Stimulated activated effector memory CD8-positive, alpha-beta T cell treated with anti-CD3 and anti-CD28 coated beads, Interleukin-12 subunit alpha, Interleukin-12 subunit beta, amount 100 ng/mL, for 72 hours (primary cell): ENCODE measurements at regions not wholly inside any gene's neighbourhood (a gene's known extent, or its start where the extent isn't known, plus 50 kb on each side); places are given as distances from the start of the nearest gene placed in this dataset.
A peak's percentile ranks its signal among the peaks of the same experiment; 100 is the strongest.
"Not testable (repeated sequence)": the region's sequence is repeated elsewhere in the genome, so short reads cannot be mapped to it uniquely, and the experiment has no call there.

Experiments
- ATAC-seq: fragments of 150-1000 bp; cut with Tn5 transposase; 2 replicates; pipeline ENCODE4 v1.10.0; 2021
- DNase-seq, 2 donors: peaks; one replicate each; pipeline ENCODE4 v3.0.0; 2021 to 2022; ENCODE audit warnings: low spot score in 2 of 2
- H3K27ac Mint-ChIP-seq: one replicate; pipeline ENCODE4 v1.8.0; 2022; ENCODE audit warnings: mild to moderate bottlenecking, mixed read lengths
- H3K36me3 Mint-ChIP-seq: one replicate; pipeline ENCODE4 v1.8.0; 2022; ENCODE audit warnings: mild to moderate bottlenecking, mixed read lengths
- H3K4me1 Mint-ChIP-seq: one replicate; pipeline ENCODE4 v1.8.0; 2022; ENCODE audit warnings: mixed read lengths
- H3K4me3 Mint-ChIP-seq: one replicate; pipeline ENCODE4 v1.8.0; 2022; ENCODE audit warnings: mild to moderate bottlenecking, mixed read lengths
- H3K9me3 Mint-ChIP-seq: one replicate; pipeline ENCODE4 v1.8.0; 2022; ENCODE audit warnings: mixed read lengths

- DNase-seq = no peak
- no peak overlapping the region for H3K4me3 Mint-ChIP-seq
- ATAC-seq = peak; percentile 11
- peaks cover 18% of the 10 kb centered on the region for H3K9me3 Mint-ChIP-seq
- no peak overlapping the region for H3K27ac Mint-ChIP-seq
- no peaks in the 10 kb centered on the region for H3K36me3 Mint-ChIP-seq
- no peaks in the 10 kb centered on the region for H3K4me1 Mint-ChIP-seq
Observed at GRCh38 chr4:178196751-178197374, 754.6 kb upstream of the AGA start.

GRCh38 chr4:178198691-178199090, 756.5 kb upstream of the AGA start:
- DNase-seq = no peak
- ATAC-seq = no peak
- Mint-ChIP-seq H3K4me1 (no peaks in the 10 kb centered on the region), H3K36me3 (no peaks in the 10 kb centered on the region), H3K9me3 (peaks cover 12% of the 10 kb centered on the region), H3K27ac (no peak overlapping the region), H3K4me3 (no peak overlapping the region)

- ATAC-seq = no peak
- Mint-ChIP-seq H3K4me1 (no peaks in the 10 kb centered on the region), H3K36me3 (no peaks in the 10 kb centered on the region), H3K4me3 (no peak overlapping the region), H3K9me3 (peaks cover 12% of the 10 kb centered on the region), H3K27ac (no peak overlapping the region)
- DNase-seq = no peak
Observed at GRCh38 chr4:178202422-178202821, 760.2 kb upstream of the AGA start.

- no peak overlapping the region for H3K27ac Mint-ChIP-seq
- H3K4me1 Mint-ChIP-seq = no peaks in the 10 kb centered on the region
- H3K4me3 Mint-ChIP-seq = no peak overlapping the region
- no peaks in the 10 kb centered on the region for H3K36me3 Mint-ChIP-seq
- DNase-seq (no peak), ATAC-seq (no peak)
- H3K9me3 Mint-ChIP-seq = peaks cover 17% of the 10 kb centered on the region
Observed at GRCh38 chr4:178205826-178206225, 763.6 kb upstream of the AGA start.

- DNase-seq (no peak), ATAC-seq (no peak)
- Mint-ChIP-seq H3K36me3 (no peaks in the 10 kb centered on the region), H3K27ac (no peak overlapping the region), H3K9me3 (peaks cover 6% of the 10 kb centered on the region), H3K4me3 (no peak overlapping the region), H3K4me1 (no peaks in the 10 kb centered on the region)
Observed at GRCh38 chr4:178215309-178215708, 773.1 kb upstream of the AGA start.

- Mint-ChIP-seq H3K36me3 (no peaks in the 10 kb centered on the region), H3K27ac (no peak overlapping the region), H3K9me3 (peaks cover 6% of the 10 kb centered on the region), H3K4me1 (no peaks in the 10 kb centered on the region), H3K4me3 (no peak overlapping the region)
- ATAC-seq (no peak), DNase-seq (no peak)
Observed at GRCh38 chr4:178215763-178216162, 773.5 kb upstream of the AGA start.

- peaks cover 11% of the 10 kb centered on the region for H3K9me3 Mint-ChIP-seq
- H3K4me1 Mint-ChIP-seq, H3K4me3 Mint-ChIP-seq, ATAC-seq, DNase-seq, H3K27ac Mint-ChIP-seq, H3K36me3 Mint-ChIP-seq: not testable (repeated sequence)
Observed at GRCh38 chr4:178226421-178226820, 784.2 kb upstream of the AGA start.

GRCh38 chr4:178233906-178234305, 791.7 kb upstream of the AGA start:
- Mint-ChIP-seq H3K4me1 (no peaks in the 10 kb centered on the region), H3K4me3 (no peak overlapping the region), H3K36me3 (no peaks in the 10 kb centered on the region), H3K27ac (no peak overlapping the region), H3K9me3 (peaks cover 13% of the 10 kb centered on the region)
- DNase-seq = no peak
- no peak for ATAC-seq

GRCh38 chr4:178240891-178241290, 798.7 kb upstream of the AGA start:
- DNase-seq = no peak
- no peak for ATAC-seq
- H3K9me3 Mint-ChIP-seq = peaks cover 11% of the 10 kb centered on the region
- no peaks in the 10 kb centered on the region for H3K4me1 Mint-ChIP-seq
- no peaks in the 10 kb centered on the region for H3K36me3 Mint-ChIP-seq
- H3K27ac Mint-ChIP-seq = no peak overlapping the region
- H3K4me3 Mint-ChIP-seq = no peak overlapping the region

GRCh38 chr4:178241601-178242118, 799.4 kb upstream of the AGA start:
- Mint-ChIP-seq H3K36me3 (no peaks in the 10 kb centered on the region), H3K4me1 (no peaks in the 10 kb centered on the region), H3K4me3 (no peak overlapping the region), H3K9me3 (peaks cover 13% of the 10 kb centered on the region), H3K27ac (no peak overlapping the region)
- DNase-seq = no peak
- ATAC-seq = no peak

- no peak for DNase-seq
- Mint-ChIP-seq H3K9me3 (peaks cover 13% of the 10 kb centered on the region), H3K27ac (no peak overlapping the region), H3K36me3 (no peaks in the 10 kb centered on the region), H3K4me3 (no peak overlapping the region), H3K4me1 (no peaks in the 10 kb centered on the region)
- ATAC-seq = peak; percentile 45
Observed at GRCh38 chr4:178242655-178243054, 800.4 kb upstream of the AGA start.

- Mint-ChIP-seq H3K9me3 (peaks cover 6% of the 10 kb centered on the region), H3K27ac (no peak overlapping the region), H3K36me3 (no peaks in the 10 kb centered on the region), H3K4me1 (no peaks in the 10 kb centered on the region), H3K4me3 (no peak overlapping the region)
- ATAC-seq (no peak), DNase-seq (no peak)
Observed at GRCh38 chr4:178244785-178245184, 802.5 kb upstream of the AGA start.

- H3K4me1 Mint-ChIP-seq = no peaks in the 10 kb centered on the region
- ATAC-seq (no peak), DNase-seq (no peak)
- H3K4me3 Mint-ChIP-seq = no peak overlapping the region
- H3K9me3 Mint-ChIP-seq = peaks cover 17% of the 10 kb centered on the region
- H3K36me3 Mint-ChIP-seq = no peaks in the 10 kb centered on the region
- H3K27ac Mint-ChIP-seq = no peak overlapping the region
Observed at GRCh38 chr4:178255172-178255571, 812.9 kb upstream of the AGA start.

- peaks cover 17% of the 10 kb centered on the region for H3K9me3 Mint-ChIP-seq
- no peaks in the 10 kb centered on the region for H3K4me1 Mint-ChIP-seq
- H3K4me3 Mint-ChIP-seq = no peak overlapping the region
- no peaks in the 10 kb centered on the region for H3K36me3 Mint-ChIP-seq
- DNase-seq (no peak), ATAC-seq (no peak)
- H3K27ac Mint-ChIP-seq = no peak overlapping the region
Observed at GRCh38 chr4:178258603-178259002, 816.4 kb upstream of the AGA start.

GRCh38 chr4:178259566-178259965, 817.3 kb upstream of the AGA start:
- Mint-ChIP-seq H3K27ac (no peak overlapping the region), H3K9me3 (peaks cover 14% of the 10 kb centered on the region), H3K36me3 (no peaks in the 10 kb centered on the region), H3K4me1 (no peaks in the 10 kb centered on the region), H3K4me3 (no peak overlapping the region)
- DNase-seq = no peak
- no peak for ATAC-seq

- DNase-seq = no peak
- Mint-ChIP-seq H3K27ac (no peak overlapping the region), H3K9me3 (peaks cover 7% of the 10 kb centered on the region), H3K4me3 (no peak overlapping the region), H3K36me3 (no peaks in the 10 kb centered on the region), H3K4me1 (no peaks in the 10 kb centered on the region)
- no peak for ATAC-seq
Observed at GRCh38 chr4:178264001-178264400, 821.8 kb upstream of the AGA start.

GRCh38 chr4:178271386-178271785, 829.1 kb upstream of the AGA start:
- Mint-ChIP-seq H3K36me3 (no peaks in the 10 kb centered on the region), H3K27ac (no peak overlapping the region), H3K9me3 (peaks cover 16% of the 10 kb centered on the region), H3K4me1 (no peaks in the 10 kb centered on the region), H3K4me3 (no peak overlapping the region)
- ATAC-seq (no peak), DNase-seq (no peak)
